Neural cell (in vitro differentiated cells): ENCODE measurements at regions not wholly inside any gene's neighbourhood (a gene's known extent, or its start where the extent isn't known, plus 50 kb on each side); places are given as distances from the start of the nearest gene placed in this dataset.

Source experiments
- H2AFZ ChIP-seq: fragments of 200-600, 300-800 bp; sonication (generic), shearing (Covaris generic); 2 replicates; pipeline ENCODE4 v1.6.0; 2014; ENCODE audit warnings: low read depth, mild to moderate bottlenecking, antibody characterized with exemption, low read length, moderate library complexity
- H3F3A ChIP-seq: fragments of 200-600 bp; shearing (Covaris generic); 2 replicates; pipeline ENCODE4 v1.6.1; 2016; ENCODE audit warnings: mild to moderate bottlenecking, moderate library complexity, mixed read lengths, antibody characterized with exemption, low read length; ENCODE audit not compliant: insufficient read depth, poor library complexity, severe bottlenecking
- H3K27ac ChIP-seq: fragments of 200-600, 300-800 bp; sonication (generic), shearing (Covaris generic); 2 replicates; pipeline ENCODE4 v1.5.1; 2014; ENCODE audit warnings: mild to moderate bottlenecking, low read length, moderate library complexity
- H3K27me3 ChIP-seq: fragments of 300-800, 200-600 bp; sonication (generic), shearing (Covaris generic); 2 replicates; pipeline ENCODE4 v1.6.0; 2014; ENCODE audit warnings: mild to moderate bottlenecking, low read depth, low read length, moderate library complexity; ENCODE audit not compliant: insufficient read depth
- H3K36me3 ChIP-seq: fragments of 300-800, 200-600 bp; sonication (generic), shearing (Covaris generic); 2 replicates; pipeline ENCODE4 v1.5.1; 2014; ENCODE audit warnings: mild to moderate bottlenecking, antibody characterized with exemption, low read length, moderate library complexity; ENCODE audit not compliant: insufficient read depth
- H3K4me2 ChIP-seq: fragments of 300-800, 200-600 bp; sonication (generic), shearing (Covaris generic); 2 replicates; pipeline ENCODE4 v1.6.0; 2014; ENCODE audit warnings: mild to moderate bottlenecking, low read length
- H3K4me3 ChIP-seq: fragments of 300-800, 200-600 bp; sonication (generic), shearing (Covaris generic); 2 replicates; pipeline ENCODE4 v1.5.1; 2014; ENCODE audit warnings: mild to moderate bottlenecking, low read length, moderate library complexity
- H3K79me2 ChIP-seq: fragments of 200-600 bp; shearing (Covaris generic); replicated peaks from 2 replicates; pipeline ENCODE4 v1.6.0; 2014; ENCODE audit warnings: mild to moderate bottlenecking, low read length, moderate library complexity; ENCODE audit not compliant: insufficient read depth
- H3K9ac ChIP-seq: fragments of 300-800, 200-600 bp; sonication (generic), shearing (Covaris generic); 2 replicates; pipeline ENCODE4 v1.6.1; 2016; ENCODE audit warnings: mild to moderate bottlenecking, low read length, mixed read lengths
- H3K9me2 ChIP-seq: fragments of 200-600 bp; shearing (Covaris generic); 2 replicates; pipeline ENCODE4 v1.6.1; 2016; ENCODE audit warnings: mild to moderate bottlenecking, low read length, mixed read lengths; ENCODE audit not compliant: insufficient read depth
- H3K9me3 ChIP-seq: fragments of 200-600, 300-800 bp; sonication (generic), shearing (Covaris generic); 2 replicates; pipeline ENCODE4 v1.6.1; 2016; ENCODE audit warnings: mild to moderate bottlenecking, mixed run types, low read length, moderate library complexity, mixed read lengths
- H4K20me1 ChIP-seq: fragments of 200-600 bp; shearing (Covaris generic); 2 replicates; pipeline ENCODE4 v1.6.1; 2016; ENCODE audit warnings: mild to moderate bottlenecking, mixed run types; ENCODE audit not compliant: insufficient read depth
- EP300 ChIP-seq: fragments of 450-650 bp; conservative IDR thresholded peaks from 2 replicates; pipeline ENCODE4 v1.6.1; 2014; ENCODE audit warnings: antibody characterized with exemption, mild to moderate bottlenecking, moderate library complexity; ENCODE audit not compliant: poor library complexity, severe bottlenecking
- EZH2 ChIP-seq: fragments of 200-600, 300-800 bp; shearing (Covaris generic), sonication (generic); IDR thresholded peaks from 2 replicates; pipeline ENCODE4 v1.6.1; 2014; ENCODE audit warnings: antibody characterized with exemption, low read length, borderline replicate concordance, mild to moderate bottlenecking; ENCODE audit not compliant: insufficient read depth, poor library complexity, severe bottlenecking
- MXI1 ChIP-seq: fragments of 450-650 bp; conservative IDR thresholded peaks from 2 replicates; pipeline ENCODE4 v1.6.1; 2014; ENCODE audit warnings: antibody characterized with exemption, mild to moderate bottlenecking; ENCODE audit not compliant: poor library complexity, severe bottlenecking
- POLR2AphosphoS5 ChIP-seq: IDR thresholded peaks from 2 replicates; pipeline ENCODE4 v1.6.1; 2012
- RAD21 ChIP-seq: fragments of 450-650 bp; conservative IDR thresholded peaks from 2 replicates; pipeline ENCODE4 v1.6.1; 2014; ENCODE audit warnings: antibody characterized with exemption, mild to moderate bottlenecking, moderate library complexity
- SMC3 ChIP-seq: fragments of 450-650 bp; conservative IDR thresholded peaks from 2 replicates; pipeline ENCODE4 v1.6.1; 2014; ENCODE audit warnings: antibody characterized with exemption, mild to moderate bottlenecking, moderate library complexity; ENCODE audit not compliant: poor library complexity
- TAF1 ChIP-seq: IDR thresholded peaks from 2 replicates; pipeline ENCODE4 v1.6.1; 2012; ENCODE audit warnings: low read depth
- TF ChIP-seq, protein P1 (sequence below): fragments of 450-650 bp; IDR thresholded peaks from 2 replicates; pipeline ENCODE4 v1.5.1; 2014; ENCODE audit warnings: antibody characterized with exemption, mild to moderate bottlenecking, moderate library complexity; ENCODE audit not compliant: poor library complexity, severe bottlenecking
- TF ChIP-seq, protein P2 (sequence below): IDR thresholded peaks from 2 replicates; pipeline ENCODE4 v1.6.1; 2012; ENCODE audit warnings: borderline replicate concordance

DNA sequence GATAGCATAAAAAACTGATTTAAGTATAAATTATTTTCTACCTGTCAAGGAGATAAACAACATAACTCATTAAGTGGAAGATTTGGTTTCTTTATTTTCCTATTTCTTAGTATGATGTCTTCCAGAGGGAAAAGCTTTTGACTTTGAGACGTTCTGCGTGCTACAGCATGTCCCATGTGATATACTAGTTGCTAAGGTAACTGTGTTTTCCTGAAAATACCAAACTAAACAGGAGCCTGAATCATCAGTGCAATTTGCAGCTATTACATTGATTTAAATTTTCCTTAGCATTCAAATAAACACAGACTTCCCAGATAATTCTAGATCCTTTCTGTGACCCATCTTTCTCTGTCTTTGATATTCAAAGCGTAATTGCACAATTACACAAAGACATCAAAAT, 117.7 kb upstream of the P2RY1 start:
- Histone ChIP-seq H3K27ac (no peak overlapping the region), H3K4me2 (no peak overlapping the region), H3F3A (no peaks in the 10 kb centered on the region), H3K9me3 (no peaks in the 10 kb centered on the region), H3K9ac (no peak overlapping the region), H3K4me3 (no peak overlapping the region), H3K36me3 (no peaks in the 10 kb centered on the region), H3K27me3 (no peaks in the 10 kb centered on the region), H2AFZ (no peak overlapping the region), H3K79me2 (no peaks in the 10 kb centered on the region), H3K9me2 (no peaks in the 10 kb centered on the region), H4K20me1 (no peaks in the 10 kb centered on the region)
- TF ChIP-seq, protein P1, sequence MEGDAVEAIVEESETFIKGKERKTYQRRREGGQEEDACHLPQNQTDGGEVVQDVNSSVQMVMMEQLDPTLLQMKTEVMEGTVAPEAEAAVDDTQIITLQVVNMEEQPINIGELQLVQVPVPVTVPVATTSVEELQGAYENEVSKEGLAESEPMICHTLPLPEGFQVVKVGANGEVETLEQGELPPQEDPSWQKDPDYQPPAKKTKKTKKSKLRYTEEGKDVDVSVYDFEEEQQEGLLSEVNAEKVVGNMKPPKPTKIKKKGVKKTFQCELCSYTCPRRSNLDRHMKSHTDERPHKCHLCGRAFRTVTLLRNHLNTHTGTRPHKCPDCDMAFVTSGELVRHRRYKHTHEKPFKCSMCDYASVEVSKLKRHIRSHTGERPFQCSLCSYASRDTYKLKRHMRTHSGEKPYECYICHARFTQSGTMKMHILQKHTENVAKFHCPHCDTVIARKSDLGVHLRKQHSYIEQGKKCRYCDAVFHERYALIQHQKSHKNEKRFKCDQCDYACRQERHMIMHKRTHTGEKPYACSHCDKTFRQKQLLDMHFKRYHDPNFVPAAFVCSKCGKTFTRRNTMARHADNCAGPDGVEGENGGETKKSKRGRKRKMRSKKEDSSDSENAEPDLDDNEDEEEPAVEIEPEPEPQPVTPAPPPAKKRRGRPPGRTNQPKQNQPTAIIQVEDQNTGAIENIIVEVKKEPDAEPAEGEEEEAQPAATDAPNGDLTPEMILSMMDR = no peak
- TF ChIP-seq, protein P2, sequence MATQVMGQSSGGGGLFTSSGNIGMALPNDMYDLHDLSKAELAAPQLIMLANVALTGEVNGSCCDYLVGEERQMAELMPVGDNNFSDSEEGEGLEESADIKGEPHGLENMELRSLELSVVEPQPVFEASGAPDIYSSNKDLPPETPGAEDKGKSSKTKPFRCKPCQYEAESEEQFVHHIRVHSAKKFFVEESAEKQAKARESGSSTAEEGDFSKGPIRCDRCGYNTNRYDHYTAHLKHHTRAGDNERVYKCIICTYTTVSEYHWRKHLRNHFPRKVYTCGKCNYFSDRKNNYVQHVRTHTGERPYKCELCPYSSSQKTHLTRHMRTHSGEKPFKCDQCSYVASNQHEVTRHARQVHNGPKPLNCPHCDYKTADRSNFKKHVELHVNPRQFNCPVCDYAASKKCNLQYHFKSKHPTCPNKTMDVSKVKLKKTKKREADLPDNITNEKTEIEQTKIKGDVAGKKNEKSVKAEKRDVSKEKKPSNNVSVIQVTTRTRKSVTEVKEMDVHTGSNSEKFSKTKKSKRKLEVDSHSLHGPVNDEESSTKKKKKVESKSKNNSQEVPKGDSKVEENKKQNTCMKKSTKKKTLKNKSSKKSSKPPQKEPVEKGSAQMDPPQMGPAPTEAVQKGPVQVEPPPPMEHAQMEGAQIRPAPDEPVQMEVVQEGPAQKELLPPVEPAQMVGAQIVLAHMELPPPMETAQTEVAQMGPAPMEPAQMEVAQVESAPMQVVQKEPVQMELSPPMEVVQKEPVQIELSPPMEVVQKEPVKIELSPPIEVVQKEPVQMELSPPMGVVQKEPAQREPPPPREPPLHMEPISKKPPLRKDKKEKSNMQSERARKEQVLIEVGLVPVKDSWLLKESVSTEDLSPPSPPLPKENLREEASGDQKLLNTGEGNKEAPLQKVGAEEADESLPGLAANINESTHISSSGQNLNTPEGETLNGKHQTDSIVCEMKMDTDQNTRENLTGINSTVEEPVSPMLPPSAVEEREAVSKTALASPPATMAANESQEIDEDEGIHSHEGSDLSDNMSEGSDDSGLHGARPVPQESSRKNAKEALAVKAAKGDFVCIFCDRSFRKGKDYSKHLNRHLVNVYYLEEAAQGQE = no peak
- no peak for TF ChIP-seq SMC3
- TF ChIP-seq TAF1 = no peak
- no peak for TF ChIP-seq EP300
- no peak for TF ChIP-seq RAD21
- TF ChIP-seq POLR2AphosphoS5 = no peak
- TF ChIP-seq MXI1 = no peak
- TF ChIP-seq EZH2 = no peak

DNA sequence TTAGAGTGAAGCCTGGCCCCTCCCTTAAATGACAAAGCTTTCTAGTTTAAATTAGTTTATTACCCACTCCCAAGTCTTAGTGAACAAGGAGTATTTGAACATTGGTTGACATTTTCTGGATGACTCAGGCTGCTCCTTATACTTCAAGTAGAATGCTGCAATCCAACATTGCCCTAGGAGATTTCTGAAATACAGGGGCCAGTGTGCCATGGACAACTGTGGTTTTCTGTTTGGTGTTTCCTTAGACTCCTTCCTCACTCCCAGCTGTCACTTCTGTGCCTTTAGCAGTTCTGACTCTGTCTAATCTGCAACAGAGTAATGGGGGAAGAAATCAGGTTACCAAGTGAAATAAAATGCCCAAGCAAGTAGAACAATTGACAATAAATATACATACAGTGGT, 116.1 kb upstream of the P2RY1 start:
- no peaks in the 10 kb centered on the region for H4K20me1 ChIP-seq
- no peaks in the 10 kb centered on the region for H3F3A ChIP-seq
- H3K27ac ChIP-seq = no peak overlapping the region
- no peak overlapping the region for H3K4me2 ChIP-seq
- no peak overlapping the region for H3K9ac ChIP-seq
- no peak overlapping the region for H3K4me3 ChIP-seq
- no peak overlapping the region for H2AFZ ChIP-seq
- no peaks in the 10 kb centered on the region for H3K79me2 ChIP-seq
- no peaks in the 10 kb centered on the region for H3K27me3 ChIP-seq
- TF ChIP-seq, protein P2 = no peak
- no peak for TF ChIP-seq TAF1
- TF ChIP-seq RAD21 = no peak
- TF ChIP-seq EP300 = no peak
- TF ChIP-seq POLR2AphosphoS5 = no peak
- TF ChIP-seq, protein P1 = no peak
- no peak for TF ChIP-seq MXI1
- no peak for TF ChIP-seq SMC3
- TF ChIP-seq EZH2 = no peak
- no peaks in the 10 kb centered on the region for H3K36me3 ChIP-seq
- no peaks in the 10 kb centered on the region for H3K9me2 ChIP-seq
- H3K9me3 ChIP-seq = no peaks in the 10 kb centered on the region
